WI38 (cell line): ENCODE measurements at regions not wholly inside any gene's neighbourhood (a gene's known extent, or its start where the extent isn't known, plus 50 kb on each side); places are given as distances from the start of the nearest gene placed in this dataset.

Source experiments
- H3K4me3 ChIP-seq: 2 replicates; pipeline ENCODE4 v1.5.1; 2011; ENCODE audit warnings: low read depth, mild to moderate bottlenecking, control low read depth, low read length
- CTCF ChIP-seq: IDR thresholded peaks from 2 replicates; pipeline ENCODE4 v1.5.1; 2012; ENCODE audit warnings: low read depth, mild to moderate bottlenecking, control low read depth, low read length

- TF ChIP-seq CTCF, result no peak
- no peak overlapping the region for H3K4me3 ChIP-seq
These were observed 172.5 kb downstream of the CTTN start for GRCh38 chr11:70570693-70571395.

GRCh38 chr11:70572974-70573260 lies 174.6 kb downstream of the CTTN start:
- TF ChIP-seq CTCF, result no peak
- no peak overlapping the region for H3K4me3 ChIP-seq

GRCh38 chr11:70573701-70574151 lies 175.4 kb downstream of the CTTN start:
- no peak for TF ChIP-seq CTCF
- no peak overlapping the region for H3K4me3 ChIP-seq

- no peak for TF ChIP-seq CTCF
These were observed 176.5 kb downstream of the CTTN start for GRCh38 chr11:70574725-70575347.

GRCh38 chr11:70575396-70576060 lies 177.2 kb downstream of the CTTN start:
- TF ChIP-seq CTCF, result no peak

More at GRCh38 chr11:70574725-70575347, 176.5 kb downstream of the CTTN start:
- H3K4me3 ChIP-seq, result no peak overlapping the region

GRCh38 chr11:70577258-70577603 lies 178.9 kb downstream of the CTTN start:
- no peak overlapping the region for H3K4me3 ChIP-seq
- no peak for TF ChIP-seq CTCF

More at GRCh38 chr11:70575396-70576060, 177.2 kb downstream of the CTTN start:
- H3K4me3 ChIP-seq, result no peak overlapping the region

GRCh38 chr11:70577948-70578347 lies 179.6 kb downstream of the CTTN start:
- no peak for TF ChIP-seq CTCF
- H3K4me3 ChIP-seq, result no peak overlapping the region
